ENCODE measurements at regions not wholly inside any gene's neighbourhood (a gene's known extent, or its start where the extent isn't known, plus 50 kb on each side); places are given as distances from the start of the nearest gene placed in this dataset.
A peak's percentile ranks its signal among the peaks of the same experiment; 100 is the strongest.

GRCh38 chr1:56187405-56187804, 392.0 kb downstream of the PLPP3 start:
- H3K23ac ChIP-seq (ENCODE audit: low read length in 2 of 2), result no peak overlapping the region
- no peak overlapping the region for H4K91ac ChIP-seq (ENCODE audit: low read length)
- no peak overlapping the region for H4K8ac ChIP-seq (ENCODE audit: low read length)
- H3K27ac ChIP-seq (ENCODE audit: low read length, poor library complexity, severe bottlenecking), result no peak overlapping the region
- H2AFZ ChIP-seq (ENCODE audit: low read depth, low read length), result no peak overlapping the region
- H3K4me2 ChIP-seq (ENCODE audit: low read length, poor library complexity, severe bottlenecking), result no peak overlapping the region
- H2AK5ac ChIP-seq (ENCODE audit: low read length, severe bottlenecking), result no peak overlapping the region
- no peak overlapping the region for H3K4ac ChIP-seq (ENCODE audit: low read depth in 1 of 2, low read length in 2 of 2)
- no peak overlapping the region for H2BK5ac ChIP-seq (ENCODE audit: low read depth, low read length, poor library complexity, severe bottlenecking)
- no peak overlapping the region for H3K9ac ChIP-seq (ENCODE audit: low read length)
- 71% methylated on average over 1 of the region's 1 CpG for WGBS
- no peak overlapping the region for H2BK12ac ChIP-seq (ENCODE audit: low read length in 2 of 2)
- no peak overlapping the region for H3K14ac ChIP-seq (ENCODE audit: low read length in 2 of 2)
- H3K36me3 ChIP-seq (ENCODE audit: control insufficient read depth in 1 of 2, insufficient read depth in 2 of 2, low read depth in 1 of 2, low read length in 2 of 2), result no peaks in the 10 kb centered on the region
- H3K27me3 ChIP-seq (ENCODE audit: control insufficient read depth in 1 of 2, insufficient read depth in 1 of 2, low read length in 2 of 2), result no peaks in the 10 kb centered on the region
- no peak overlapping the region for H2BK120ac ChIP-seq (ENCODE audit: low read depth, low read length)
- H3K4me1 ChIP-seq (ENCODE audit: control insufficient read depth, insufficient read depth, low read depth, low read length), result no peaks in the 10 kb centered on the region
- no peaks in the 10 kb centered on the region for H3K9me3 ChIP-seq (ENCODE audit: control insufficient read depth, low read length)
- H2BK15ac ChIP-seq (ENCODE audit: low read depth, poor library complexity, severe bottlenecking), result no peak overlapping the region
- no peak overlapping the region for H3K18ac ChIP-seq (ENCODE audit: low read depth in 1 of 2, low read length in 2 of 2)
- H3K79me1 ChIP-seq (replicated peaks; ENCODE audit: low read length, poor library complexity, severe bottlenecking), result no peaks in the 10 kb centered on the region
- no peak for DNase-seq
- H3K4me3 ChIP-seq (ENCODE audit: insufficient read depth in 1 of 2, low read depth in 1 of 2, low read length in 2 of 2), result no peak overlapping the region

GRCh38 chr1:56185493-56185892, 393.9 kb downstream of the PLPP3 start:
- no peak overlapping the region for H3K4ac ChIP-seq (ENCODE audit: low read depth in 1 of 2, low read length in 2 of 2)
- no peak overlapping the region for H2BK15ac ChIP-seq (ENCODE audit: low read depth, poor library complexity, severe bottlenecking)
- H2BK5ac ChIP-seq (ENCODE audit: low read depth, low read length, poor library complexity, severe bottlenecking), result no peak overlapping the region
- no peaks in the 10 kb centered on the region for H3K4me1 ChIP-seq (ENCODE audit: control insufficient read depth, insufficient read depth, low read depth, low read length)
- no peak overlapping the region for H3K27ac ChIP-seq (ENCODE audit: low read length, poor library complexity, severe bottlenecking)
- no peaks in the 10 kb centered on the region for H3K79me1 ChIP-seq (replicated peaks; ENCODE audit: low read length, poor library complexity, severe bottlenecking)
- no peak overlapping the region for H2AFZ ChIP-seq (ENCODE audit: low read depth, low read length)
- no peak overlapping the region for H4K8ac ChIP-seq (ENCODE audit: low read length)
- H2AK5ac ChIP-seq (ENCODE audit: low read length, severe bottlenecking), result no peak overlapping the region
- H3K9me3 ChIP-seq (ENCODE audit: control insufficient read depth, low read length), result no peaks in the 10 kb centered on the region
- H2BK12ac ChIP-seq (ENCODE audit: low read length in 2 of 2), result no peak overlapping the region
- no peaks in the 10 kb centered on the region for H3K36me3 ChIP-seq (ENCODE audit: control insufficient read depth in 1 of 2, insufficient read depth in 2 of 2, low read depth in 1 of 2, low read length in 2 of 2)
- WGBS, result no CpG with 5 or more reads among the region's 2 CpGs
- H3K27me3 ChIP-seq (ENCODE audit: control insufficient read depth in 1 of 2, insufficient read depth in 1 of 2, low read length in 2 of 2), result no peaks in the 10 kb centered on the region
- no peak overlapping the region for H4K91ac ChIP-seq (ENCODE audit: low read length)
- no peak overlapping the region for H3K4me3 ChIP-seq (ENCODE audit: insufficient read depth in 1 of 2, low read depth in 1 of 2, low read length in 2 of 2)
- H3K18ac ChIP-seq (ENCODE audit: low read depth in 1 of 2, low read length in 2 of 2), result no peak overlapping the region
- no peak overlapping the region for H3K23ac ChIP-seq (ENCODE audit: low read length in 2 of 2)
- no peak overlapping the region for H2BK120ac ChIP-seq (ENCODE audit: low read depth, low read length)
- H3K4me2 ChIP-seq (ENCODE audit: low read length, poor library complexity, severe bottlenecking), result no peak overlapping the region
- no peak overlapping the region for H3K9ac ChIP-seq (ENCODE audit: low read length)
- H3K14ac ChIP-seq (ENCODE audit: low read length in 2 of 2), result no peak overlapping the region
- DNase-seq, result no peak

GRCh38 chr1:56183151-56183550, 396.2 kb downstream of the PLPP3 start:
- no peaks in the 10 kb centered on the region for H3K9me3 ChIP-seq (ENCODE audit: control insufficient read depth, low read length)
- no peak overlapping the region for H2BK120ac ChIP-seq (ENCODE audit: low read depth, low read length)
- no peaks in the 10 kb centered on the region for H3K4me1 ChIP-seq (ENCODE audit: control insufficient read depth, insufficient read depth, low read depth, low read length)
- H3K4me2 ChIP-seq (ENCODE audit: low read length, poor library complexity, severe bottlenecking), result no peak overlapping the region
- H2AFZ ChIP-seq (ENCODE audit: low read depth, low read length), result no peak overlapping the region
- no peak overlapping the region for H3K4me3 ChIP-seq (ENCODE audit: insufficient read depth in 1 of 2, low read depth in 1 of 2, low read length in 2 of 2)
- H3K23ac ChIP-seq (ENCODE audit: low read length in 2 of 2), result no peak overlapping the region
- H4K8ac ChIP-seq (ENCODE audit: low read length), result no peak overlapping the region
- H3K14ac ChIP-seq (ENCODE audit: low read length in 2 of 2), result no peak overlapping the region
- DNase-seq, result no peak
- no peak overlapping the region for H2BK5ac ChIP-seq (ENCODE audit: low read depth, low read length, poor library complexity, severe bottlenecking)
- WGBS, result 85% methylated on average over 2 of the region's 2 CpGs
- H3K9ac ChIP-seq (ENCODE audit: low read length), result no peak overlapping the region
- no peak overlapping the region for H2BK12ac ChIP-seq (ENCODE audit: low read length in 2 of 2)
- H4K91ac ChIP-seq (ENCODE audit: low read length), result no peak overlapping the region
- H3K36me3 ChIP-seq (ENCODE audit: control insufficient read depth in 1 of 2, insufficient read depth in 2 of 2, low read depth in 1 of 2, low read length in 2 of 2), result no peaks in the 10 kb centered on the region
- H3K27me3 ChIP-seq (ENCODE audit: control insufficient read depth in 1 of 2, insufficient read depth in 1 of 2, low read length in 2 of 2), result no peaks in the 10 kb centered on the region
- no peak overlapping the region for H3K18ac ChIP-seq (ENCODE audit: low read depth in 1 of 2, low read length in 2 of 2)
- H2BK15ac ChIP-seq (ENCODE audit: low read depth, poor library complexity, severe bottlenecking), result no peak overlapping the region
- no peak overlapping the region for H3K4ac ChIP-seq (ENCODE audit: low read depth in 1 of 2, low read length in 2 of 2)
- no peak overlapping the region for H3K27ac ChIP-seq (ENCODE audit: low read length, poor library complexity, severe bottlenecking)
- no peak overlapping the region for H2AK5ac ChIP-seq (ENCODE audit: low read length, severe bottlenecking)
- H3K79me1 ChIP-seq (replicated peaks; ENCODE audit: low read length, poor library complexity, severe bottlenecking), result no peaks in the 10 kb centered on the region

GRCh38 chr1:56180520-56181190, 398.7 kb downstream of the PLPP3 start:
- Histone ChIP-seq H2BK5ac (ENCODE audit: low read depth, low read length, poor library complexity, severe bottlenecking) (no peak overlapping the region), H3K4me3 (ENCODE audit: insufficient read depth in 1 of 2, low read depth in 1 of 2, low read length in 2 of 2) (peak overlapping the region in 1 of 2 experiments; percentile 70), H3K4me1 (ENCODE audit: control insufficient read depth, insufficient read depth, low read depth, low read length) (no peaks in the 10 kb centered on the region), H3K4ac (ENCODE audit: low read depth in 1 of 2, low read length in 2 of 2) (no peak overlapping the region), H4K91ac (ENCODE audit: low read length) (no peak overlapping the region), H2BK15ac (ENCODE audit: low read depth, poor library complexity, severe bottlenecking) (no peak overlapping the region), H2BK12ac (ENCODE audit: low read length in 2 of 2) (no peak overlapping the region), H3K18ac (ENCODE audit: low read depth in 1 of 2, low read length in 2 of 2) (no peak overlapping the region), H3K27ac (ENCODE audit: low read length, poor library complexity, severe bottlenecking) (no peak overlapping the region), H4K8ac (ENCODE audit: low read length) (no peak overlapping the region), H3K27me3 (ENCODE audit: control insufficient read depth in 1 of 2, insufficient read depth in 1 of 2, low read length in 2 of 2) (no peaks in the 10 kb centered on the region), H3K36me3 (ENCODE audit: control insufficient read depth in 1 of 2, insufficient read depth in 2 of 2, low read depth in 1 of 2, low read length in 2 of 2) (no peaks in the 10 kb centered on the region), H3K9me3 (ENCODE audit: control insufficient read depth, low read length) (no peaks in the 10 kb centered on the region), H3K23ac (ENCODE audit: low read length in 2 of 2) (no peak overlapping the region), H3K9ac (ENCODE audit: low read length) (peak overlapping the region; percentile 86), H3K14ac (ENCODE audit: low read length in 2 of 2) (no peak overlapping the region), H3K79me1 (replicated peaks; ENCODE audit: low read length, poor library complexity, severe bottlenecking) (no peaks in the 10 kb centered on the region), H3K4me2 (ENCODE audit: low read length, poor library complexity, severe bottlenecking) (no peak overlapping the region), H2BK120ac (ENCODE audit: low read depth, low read length) (no peak overlapping the region), H2AK5ac (ENCODE audit: low read length, severe bottlenecking) (no peak overlapping the region), H2AFZ (ENCODE audit: low read depth, low read length) (no peak overlapping the region)
- peak; percentile 55 for DNase-seq
- WGBS, result 73% methylated on average over 4 of the region's 5 CpGs
